NCI-H1694 (cell line): ENCODE measurements at regions not wholly inside any gene's neighbourhood (a gene's known extent, or its start where the extent isn't known, plus 50 kb on each side); places are given as distances from the start of the nearest gene placed in this dataset.

Experiments used
- DNase-seq: peaks from one replicate; lab custom pipeline; 2025; lab: John Stamatoyannopoulos, UW

DNA sequence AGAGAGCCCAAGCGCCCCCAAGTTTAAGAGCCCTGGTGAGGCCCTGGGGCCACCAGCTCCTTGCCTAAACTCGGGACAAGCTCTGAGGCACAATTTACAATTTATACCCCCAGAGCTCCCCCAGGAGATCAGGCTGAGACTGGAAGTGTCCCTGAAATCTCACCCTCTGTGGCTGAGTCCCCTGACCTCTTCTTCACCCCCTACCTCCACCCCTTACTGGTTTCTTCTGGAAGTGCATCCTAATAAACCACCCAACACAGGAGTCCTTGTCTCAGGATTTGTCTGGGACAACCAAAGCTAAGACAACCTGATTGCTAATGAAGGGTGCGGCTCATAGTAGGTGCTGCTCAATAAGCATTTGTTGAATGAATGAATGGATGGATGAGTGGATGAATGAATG is 206.4 kb downstream of the BCL11B start:
- DNase-seq = no peak

GRCh38 chr14:99066378-99066777 is 205.6 kb downstream of the BCL11B start:
- no peak for DNase-seq

- DNase-seq = no peak
These were observed 204.7 kb downstream of the BCL11B start for GRCh38 chr14:99067141-99067920.

DNA sequence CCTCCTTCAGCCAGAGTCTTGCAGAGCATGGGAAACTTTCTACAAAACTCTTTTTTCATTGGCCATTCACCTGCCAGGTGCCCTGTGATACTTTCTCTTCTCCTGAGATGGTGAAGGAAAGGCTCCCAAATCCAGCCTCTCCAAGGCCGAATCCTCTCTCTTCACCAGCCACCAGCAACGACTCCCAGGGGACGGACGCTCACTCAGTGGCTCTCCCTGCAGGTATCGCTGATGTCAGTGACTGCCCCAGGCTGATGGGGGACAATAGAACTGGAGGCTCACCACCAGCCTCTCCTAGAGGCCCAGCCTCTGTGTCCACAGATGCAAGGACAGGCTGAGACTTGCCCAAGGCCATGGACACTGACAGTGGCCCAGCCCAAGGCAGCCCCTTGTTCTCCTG is 204.1 kb downstream of the BCL11B start:
- DNase-seq = no peak

DNA sequence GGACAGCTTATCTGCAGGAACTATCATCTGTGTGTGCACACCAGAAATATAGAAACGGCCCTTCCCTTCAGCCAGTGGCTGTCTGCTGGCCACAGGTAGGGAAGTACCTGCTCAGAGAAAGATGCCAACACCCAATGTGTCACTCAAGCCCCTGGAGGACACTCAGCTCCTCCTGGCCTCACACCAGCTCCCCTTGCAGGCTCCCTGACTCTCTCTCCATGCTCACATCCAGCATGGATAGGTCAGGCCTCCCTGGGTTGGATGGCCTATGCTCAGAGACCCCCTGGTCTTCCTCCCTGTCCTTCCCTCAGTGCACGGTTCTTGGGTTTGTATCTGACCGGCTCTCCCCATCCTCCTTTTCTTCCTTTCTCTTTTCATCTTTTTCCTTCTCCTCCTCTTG is 202.1 kb downstream of the BCL11B start:
- DNase-seq = no peak

GRCh38 chr14:99072433-99072832 is 199.6 kb downstream of the BCL11B start:
- DNase-seq = no peak

DNA sequence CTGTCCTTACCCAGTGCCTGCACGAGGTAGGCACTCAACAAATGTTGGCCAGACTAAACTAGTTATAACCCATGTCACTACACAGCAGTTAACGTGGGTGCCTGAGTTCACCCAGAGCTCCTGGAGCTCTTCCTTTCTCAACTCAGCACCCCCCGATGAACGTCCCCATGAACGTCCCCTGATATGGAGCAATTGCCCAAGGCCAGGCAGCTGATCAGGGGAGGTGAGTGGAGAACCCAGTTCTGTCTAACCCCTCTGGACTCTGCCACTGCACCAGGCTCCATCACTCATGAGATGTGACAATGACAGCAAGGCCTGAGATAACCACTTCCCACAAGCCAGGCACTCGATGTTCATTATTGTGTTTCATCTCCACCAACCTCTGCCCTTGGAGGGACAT is 199.0 kb downstream of the BCL11B start:
- no peak for DNase-seq

DNA sequence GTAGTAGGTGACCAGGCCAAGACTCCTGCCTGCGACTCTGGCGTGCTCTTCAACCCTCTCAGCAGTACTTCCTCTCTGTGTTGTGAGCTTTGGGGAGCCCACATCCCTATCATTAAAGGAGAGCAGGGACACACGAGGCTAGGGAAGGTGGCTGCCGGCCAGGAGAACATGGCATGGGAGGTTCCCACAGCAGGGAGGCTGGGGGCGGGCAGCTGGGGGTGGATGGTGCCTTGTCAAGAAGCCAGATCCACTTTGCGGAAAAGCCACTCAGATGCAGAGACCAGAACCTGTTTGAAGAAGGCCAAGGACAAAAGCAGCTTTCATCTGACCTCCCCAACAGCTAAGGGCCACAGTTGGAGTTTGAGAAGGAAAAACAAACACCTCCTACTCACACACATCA is 198.6 kb downstream of the BCL11B start:
- no peak for DNase-seq

GRCh38 chr14:99075061-99075460 is 196.9 kb downstream of the BCL11B start:
- no peak for DNase-seq

- DNase-seq = no peak
These were observed 196.1 kb downstream of the BCL11B start for GRCh38 chr14:99075771-99076375.

DNA sequence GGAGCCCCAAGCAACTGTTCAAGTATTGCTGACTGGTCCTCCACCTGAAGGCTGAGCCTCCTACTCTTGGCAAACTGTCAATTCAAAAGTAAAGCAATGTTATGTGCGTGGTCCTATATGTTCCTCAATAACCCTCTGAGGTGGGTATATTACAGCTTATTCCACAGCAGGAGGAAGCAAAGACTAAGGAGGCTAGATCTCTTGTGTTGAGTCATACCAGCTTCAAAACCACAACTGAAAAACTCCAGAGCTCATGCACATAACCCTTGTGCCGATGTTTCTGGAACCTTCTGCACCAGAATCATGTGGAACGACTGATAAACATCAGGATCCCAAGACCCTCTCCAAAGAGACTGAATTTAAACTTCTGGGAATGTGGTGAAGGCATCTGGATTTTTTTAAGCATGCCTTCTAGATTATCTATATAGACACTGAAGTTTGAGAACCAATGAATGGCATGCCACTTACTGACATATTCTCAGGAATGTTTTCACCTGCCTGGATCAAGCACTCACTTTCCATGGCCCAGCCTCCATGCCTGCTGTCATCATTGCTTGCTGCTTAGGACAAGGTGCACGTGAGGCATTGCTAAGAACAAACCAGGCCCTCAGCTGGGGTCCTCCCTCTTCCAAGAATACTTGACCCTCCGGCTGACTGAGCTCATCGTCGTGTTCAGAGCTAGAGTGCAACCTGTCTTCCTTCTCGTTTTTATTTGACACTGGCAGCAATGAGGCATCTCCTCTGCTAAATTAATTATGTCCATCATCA is 194.7 kb downstream of the BCL11B start:
- DNase-seq = no peak

- DNase-seq = no peak
These were observed 194.2 kb downstream of the BCL11B start for GRCh38 chr14:99077844-99078236.

DNA sequence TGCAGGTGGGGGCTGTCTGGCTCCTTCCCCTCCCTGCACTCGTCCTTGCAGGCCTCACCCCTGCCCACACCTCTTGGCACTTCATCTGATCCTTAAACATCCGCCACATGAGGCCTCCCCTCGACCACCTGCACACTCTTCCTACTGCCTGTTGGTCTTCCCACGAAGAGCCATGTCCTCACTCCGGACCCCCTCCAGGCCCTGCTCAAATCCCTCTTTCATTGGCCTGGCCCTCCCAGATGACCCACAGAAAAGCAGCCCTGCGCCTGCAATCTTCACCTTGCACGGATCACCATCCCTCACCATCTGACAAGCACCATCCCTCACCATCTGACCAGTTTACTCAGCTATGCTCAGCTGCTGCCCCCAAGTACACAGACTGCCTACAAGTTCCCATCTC is 193.6 kb downstream of the BCL11B start:
- no peak for DNase-seq

GRCh38 chr14:99079061-99079727 is 192.8 kb downstream of the BCL11B start:
- no peak for DNase-seq

DNA sequence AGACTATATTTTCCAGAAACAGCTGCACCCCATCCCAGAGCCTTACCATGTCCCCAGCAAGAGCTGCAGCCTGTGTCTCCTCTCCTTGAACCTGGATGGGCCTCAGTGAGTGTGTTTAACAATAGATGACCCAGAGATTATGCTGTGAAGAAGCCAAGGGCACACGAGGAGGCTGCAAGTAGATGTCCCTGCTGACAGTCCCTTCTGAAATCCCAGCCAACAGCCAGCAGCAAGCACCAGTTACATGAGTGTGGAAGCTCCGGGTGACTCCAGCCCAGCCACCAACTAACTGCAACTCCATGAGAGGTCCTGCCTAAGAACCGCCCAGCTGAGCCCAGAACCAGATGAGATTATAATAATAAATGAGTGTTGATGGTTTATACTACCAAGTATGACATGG is 191.7 kb downstream of the BCL11B start:
- DNase-seq = no peak

- no peak for DNase-seq
These were observed 190.7 kb downstream of the BCL11B start for GRCh38 chr14:99081156-99081765.

DNA sequence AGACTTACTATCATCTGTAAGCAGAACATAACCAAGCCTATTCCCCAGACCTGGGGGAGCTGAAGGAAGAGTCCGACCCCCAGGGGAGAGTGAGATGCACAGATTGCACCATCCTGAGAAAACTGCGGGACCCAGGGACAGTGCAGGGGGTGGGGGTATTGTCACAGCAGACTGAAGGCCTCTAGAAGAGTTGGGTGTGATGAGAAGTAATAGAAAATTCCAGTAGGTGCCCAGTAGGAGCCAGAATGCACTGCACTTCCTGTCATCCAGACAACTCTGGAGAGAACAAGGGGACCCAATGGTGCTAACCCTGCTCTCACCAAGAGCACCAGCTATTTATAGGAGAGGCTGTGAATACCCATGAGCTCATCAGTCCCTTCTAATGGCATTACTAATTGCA is 190.1 kb downstream of the BCL11B start:
- no peak for DNase-seq

- no peak for DNase-seq
These were observed 178.2 kb downstream of the BCL11B start for GRCh38 chr14:99093532-99094517.

DNA sequence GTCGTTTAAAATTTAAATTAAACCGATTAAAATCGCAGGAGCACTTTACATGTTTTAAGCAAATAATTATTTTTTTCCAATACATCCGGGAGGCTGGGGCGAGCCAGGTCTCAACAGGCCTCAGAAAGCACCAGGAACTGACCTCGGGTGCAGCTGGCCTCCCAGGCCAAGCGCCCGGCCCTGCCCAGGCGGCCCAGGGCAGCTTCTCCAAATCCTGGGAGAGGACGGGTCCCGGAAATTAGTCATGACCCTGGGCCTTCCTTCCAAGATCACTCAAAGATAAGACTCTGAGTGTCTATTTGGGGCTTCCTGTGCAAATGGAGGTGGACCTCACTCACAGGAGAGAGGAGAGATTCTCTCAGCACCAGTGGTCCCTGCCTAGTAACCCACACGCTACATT is 177.1 kb downstream of the BCL11B start:
- no peak for DNase-seq

- no peak for DNase-seq
These were observed 176.6 kb downstream of the BCL11B start for GRCh38 chr14:99095369-99095768.

DNA sequence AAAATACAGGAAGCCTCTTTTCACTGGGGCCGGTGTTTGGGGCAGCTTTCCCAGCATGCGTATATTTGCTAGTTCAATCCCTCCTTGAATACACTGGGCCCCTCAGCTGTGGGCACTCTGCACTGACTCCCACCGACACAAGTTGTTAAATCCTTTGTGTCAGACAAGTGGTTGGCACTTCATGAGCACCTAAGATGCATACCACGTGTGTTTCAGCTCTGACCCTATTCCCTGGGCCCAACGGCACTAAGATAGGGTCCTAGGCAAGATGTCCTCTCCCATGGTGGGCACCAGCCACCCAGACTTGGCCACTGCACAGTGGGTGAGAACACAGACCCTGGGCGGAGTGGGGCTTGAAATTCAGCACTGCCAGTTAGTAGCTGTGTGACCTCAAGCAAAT is 173.8 kb downstream of the BCL11B start:
- no peak for DNase-seq
